ENCODE measurements at regions not wholly inside any gene's neighbourhood (a gene's known extent, or its start where the extent isn't known, plus 50 kb on each side); places are given as distances from the start of the nearest gene placed in this dataset.

DNA sequence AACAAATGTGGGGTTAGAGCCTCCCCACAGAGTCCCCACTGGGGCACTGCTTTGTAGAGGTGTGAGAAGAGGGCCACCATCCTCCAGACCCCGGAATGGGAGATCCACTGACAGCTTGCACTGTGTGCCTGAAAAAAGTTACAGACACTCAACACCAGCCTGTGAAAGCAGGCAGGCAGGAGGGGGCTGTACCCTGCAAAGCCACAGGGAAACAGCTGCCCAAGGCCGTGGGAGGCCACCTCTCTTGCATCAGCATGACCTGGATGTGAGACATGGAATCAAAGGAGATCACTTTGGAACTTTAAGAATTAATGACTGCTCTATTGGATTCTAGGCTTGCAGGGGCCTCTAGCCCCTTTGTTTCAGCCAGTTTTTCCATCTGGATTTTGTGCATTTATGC, 782.3 kb downstream of the BRINP1 start:
- TF ChIP-seq, protein P1, sequence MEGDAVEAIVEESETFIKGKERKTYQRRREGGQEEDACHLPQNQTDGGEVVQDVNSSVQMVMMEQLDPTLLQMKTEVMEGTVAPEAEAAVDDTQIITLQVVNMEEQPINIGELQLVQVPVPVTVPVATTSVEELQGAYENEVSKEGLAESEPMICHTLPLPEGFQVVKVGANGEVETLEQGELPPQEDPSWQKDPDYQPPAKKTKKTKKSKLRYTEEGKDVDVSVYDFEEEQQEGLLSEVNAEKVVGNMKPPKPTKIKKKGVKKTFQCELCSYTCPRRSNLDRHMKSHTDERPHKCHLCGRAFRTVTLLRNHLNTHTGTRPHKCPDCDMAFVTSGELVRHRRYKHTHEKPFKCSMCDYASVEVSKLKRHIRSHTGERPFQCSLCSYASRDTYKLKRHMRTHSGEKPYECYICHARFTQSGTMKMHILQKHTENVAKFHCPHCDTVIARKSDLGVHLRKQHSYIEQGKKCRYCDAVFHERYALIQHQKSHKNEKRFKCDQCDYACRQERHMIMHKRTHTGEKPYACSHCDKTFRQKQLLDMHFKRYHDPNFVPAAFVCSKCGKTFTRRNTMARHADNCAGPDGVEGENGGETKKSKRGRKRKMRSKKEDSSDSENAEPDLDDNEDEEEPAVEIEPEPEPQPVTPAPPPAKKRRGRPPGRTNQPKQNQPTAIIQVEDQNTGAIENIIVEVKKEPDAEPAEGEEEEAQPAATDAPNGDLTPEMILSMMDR (optimal IDR thresholded peaks at IDR 0.05 in 1 of 3, IDR thresholded peaks at IDR 0.05 in 1 of 3, conservative IDR thresholded peaks at IDR 0.05 in 1 of 3; ENCODE audit: extremely low read depth in 1 of 3, insufficient read depth in 2 of 3, low read length in 3 of 3) = no peak
- no peak for TF ChIP-seq EZH2 (IDR thresholded peaks at IDR 0.05; ENCODE audit: low read length)
